Ishikawa (cell line): ENCODE measurements at regions not wholly inside any gene's neighbourhood (a gene's known extent, or its start where the extent isn't known, plus 50 kb on each side); places are given as distances from the start of the nearest gene placed in this dataset.

Source experiments
- CEBPB ChIP-seq: IDR thresholded peaks from 2 replicates; pipeline ENCODE4 v1.6.1; 2012
- CREB1 ChIP-seq: IDR thresholded peaks from 2 replicates; pipeline ENCODE4 v1.6.1; 2012; ENCODE audit warnings: low read depth
- EGR1 ChIP-seq: IDR thresholded peaks from 2 replicates; pipeline ENCODE4 v1.6.1; 2012
- EP300 ChIP-seq: IDR thresholded peaks from 2 replicates; pipeline ENCODE4 v1.6.1; 2012; ENCODE audit warnings: borderline replicate concordance
- FOXM1 ChIP-seq: IDR thresholded peaks from 2 replicates; pipeline ENCODE4 v1.6.1; 2012; ENCODE audit warnings: low read depth, borderline replicate concordance
- NFIC ChIP-seq: IDR thresholded peaks from 2 replicates; pipeline ENCODE4 v1.6.1; 2012
- RAD21 ChIP-seq: IDR thresholded peaks from 2 replicates; pipeline ENCODE4 v1.6.1; 2012; ENCODE audit warnings: low read depth
- TAF1 ChIP-seq: IDR thresholded peaks from 2 replicates; pipeline ENCODE4 v1.6.1; 2012; ENCODE audit warnings: low read depth, mild to moderate bottlenecking
- TCF12 ChIP-seq: IDR thresholded peaks from 2 replicates; pipeline ENCODE4 v1.6.1; 2012; ENCODE audit warnings: low read depth
- TEAD4 ChIP-seq: IDR thresholded peaks from 2 replicates; pipeline ENCODE4 v1.6.1; 2012
- USF1 ChIP-seq: IDR thresholded peaks from 2 replicates; pipeline ENCODE4 v1.6.1; 2012
- YY1 ChIP-seq: IDR thresholded peaks from 2 replicates; pipeline ENCODE4 v1.6.1; 2012; ENCODE audit warnings: low read depth
- ZBTB7A ChIP-seq: IDR thresholded peaks from 2 replicates; pipeline ENCODE4 v1.6.1; 2012; ENCODE audit warnings: low read depth
- TF ChIP-seq, protein P1 (sequence below): IDR thresholded peaks from 2 replicates; pipeline ENCODE4 v1.6.1; 2012
- TF ChIP-seq, protein P2 (sequence below): IDR thresholded peaks from 2 replicates; pipeline ENCODE4 v1.6.1; 2012; ENCODE audit warnings: low read depth, mild to moderate bottlenecking

DNA sequence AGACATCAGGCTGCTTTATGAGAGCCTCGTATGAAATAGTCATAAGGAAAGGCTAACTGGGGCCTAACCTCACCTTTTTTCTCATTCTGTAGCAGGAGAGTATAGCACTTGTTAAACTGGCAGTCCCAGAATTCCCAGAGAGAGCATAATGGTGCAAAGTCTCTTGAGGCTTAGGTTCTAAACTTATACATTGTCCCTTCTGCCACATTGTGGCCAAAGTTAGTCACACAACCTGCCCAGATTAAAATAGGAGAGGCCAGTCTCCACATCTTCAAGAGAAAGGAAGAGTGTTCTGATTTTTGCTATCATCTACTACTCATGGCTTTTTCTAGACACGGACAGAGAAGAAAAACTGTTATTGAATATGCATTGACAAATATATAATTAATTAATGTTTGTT, 1588.9 kb upstream of the PCDH7 start:
- TF ChIP-seq, protein P1, sequence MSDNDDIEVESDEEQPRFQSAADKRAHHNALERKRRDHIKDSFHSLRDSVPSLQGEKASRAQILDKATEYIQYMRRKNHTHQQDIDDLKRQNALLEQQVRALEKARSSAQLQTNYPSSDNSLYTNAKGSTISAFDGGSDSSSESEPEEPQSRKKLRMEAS, result no peak
- TF ChIP-seq EGR1, result no peak
- TF ChIP-seq RAD21, result no peak
- TF ChIP-seq, protein P2, sequence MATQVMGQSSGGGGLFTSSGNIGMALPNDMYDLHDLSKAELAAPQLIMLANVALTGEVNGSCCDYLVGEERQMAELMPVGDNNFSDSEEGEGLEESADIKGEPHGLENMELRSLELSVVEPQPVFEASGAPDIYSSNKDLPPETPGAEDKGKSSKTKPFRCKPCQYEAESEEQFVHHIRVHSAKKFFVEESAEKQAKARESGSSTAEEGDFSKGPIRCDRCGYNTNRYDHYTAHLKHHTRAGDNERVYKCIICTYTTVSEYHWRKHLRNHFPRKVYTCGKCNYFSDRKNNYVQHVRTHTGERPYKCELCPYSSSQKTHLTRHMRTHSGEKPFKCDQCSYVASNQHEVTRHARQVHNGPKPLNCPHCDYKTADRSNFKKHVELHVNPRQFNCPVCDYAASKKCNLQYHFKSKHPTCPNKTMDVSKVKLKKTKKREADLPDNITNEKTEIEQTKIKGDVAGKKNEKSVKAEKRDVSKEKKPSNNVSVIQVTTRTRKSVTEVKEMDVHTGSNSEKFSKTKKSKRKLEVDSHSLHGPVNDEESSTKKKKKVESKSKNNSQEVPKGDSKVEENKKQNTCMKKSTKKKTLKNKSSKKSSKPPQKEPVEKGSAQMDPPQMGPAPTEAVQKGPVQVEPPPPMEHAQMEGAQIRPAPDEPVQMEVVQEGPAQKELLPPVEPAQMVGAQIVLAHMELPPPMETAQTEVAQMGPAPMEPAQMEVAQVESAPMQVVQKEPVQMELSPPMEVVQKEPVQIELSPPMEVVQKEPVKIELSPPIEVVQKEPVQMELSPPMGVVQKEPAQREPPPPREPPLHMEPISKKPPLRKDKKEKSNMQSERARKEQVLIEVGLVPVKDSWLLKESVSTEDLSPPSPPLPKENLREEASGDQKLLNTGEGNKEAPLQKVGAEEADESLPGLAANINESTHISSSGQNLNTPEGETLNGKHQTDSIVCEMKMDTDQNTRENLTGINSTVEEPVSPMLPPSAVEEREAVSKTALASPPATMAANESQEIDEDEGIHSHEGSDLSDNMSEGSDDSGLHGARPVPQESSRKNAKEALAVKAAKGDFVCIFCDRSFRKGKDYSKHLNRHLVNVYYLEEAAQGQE, result no peak
- no peak for TF ChIP-seq CEBPB
- no peak for TF ChIP-seq EP300
- TF ChIP-seq TCF12, result no peak
- TF ChIP-seq TAF1, result no peak
- no peak for TF ChIP-seq NFIC

- TF ChIP-seq FOXM1 (no peak), YY1 (no peak), CREB1 (no peak), USF1 (no peak), ZBTB7A (no peak), EP300 (no peak), CEBPB (no peak), TAF1 (no peak), EGR1 (no peak), TEAD4 (no peak), NFIC (no peak)
- TF ChIP-seq, protein P1, result no peak
- TF ChIP-seq, protein P2, result no peak
Observed at GRCh38 chr4:29142708-29143107, 1577.5 kb upstream of the PCDH7 start.

DNA sequence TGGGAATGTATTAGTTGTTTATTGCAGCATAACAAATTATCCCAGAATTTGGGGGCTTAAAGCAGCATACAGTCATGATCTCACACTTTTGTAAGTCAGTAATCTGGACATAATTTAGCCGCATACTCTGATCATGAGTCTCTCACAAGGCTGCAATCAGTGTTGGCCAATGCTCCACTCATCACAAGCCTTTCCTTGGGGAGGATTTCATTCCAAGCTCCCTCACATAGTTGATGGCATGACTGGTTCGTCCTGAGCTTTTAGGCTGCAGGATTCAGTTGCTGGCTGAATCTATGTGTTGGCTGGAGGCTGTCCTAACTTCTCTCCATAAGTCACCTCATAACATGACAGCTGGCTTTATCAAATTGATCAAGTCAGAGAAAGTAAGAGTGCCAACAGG, 1568.6 kb upstream of the PCDH7 start:
- TF ChIP-seq EP300 (no peak), EGR1 (no peak), FOXM1 (no peak), TCF12 (no peak), TAF1 (no peak), CEBPB (no peak), NFIC (no peak)
- TF ChIP-seq, protein P1, result no peak

GRCh38 chr4:29153642-29154041, 1566.5 kb upstream of the PCDH7 start:
- TF ChIP-seq RAD21, result no peak
- no peak for TF ChIP-seq EGR1
- TF ChIP-seq CEBPB, result no peak
- TF ChIP-seq TCF12, result no peak
- TF ChIP-seq, protein P2, result no peak
- no peak for TF ChIP-seq USF1
- TF ChIP-seq YY1, result no peak
- TF ChIP-seq EP300, result no peak

DNA sequence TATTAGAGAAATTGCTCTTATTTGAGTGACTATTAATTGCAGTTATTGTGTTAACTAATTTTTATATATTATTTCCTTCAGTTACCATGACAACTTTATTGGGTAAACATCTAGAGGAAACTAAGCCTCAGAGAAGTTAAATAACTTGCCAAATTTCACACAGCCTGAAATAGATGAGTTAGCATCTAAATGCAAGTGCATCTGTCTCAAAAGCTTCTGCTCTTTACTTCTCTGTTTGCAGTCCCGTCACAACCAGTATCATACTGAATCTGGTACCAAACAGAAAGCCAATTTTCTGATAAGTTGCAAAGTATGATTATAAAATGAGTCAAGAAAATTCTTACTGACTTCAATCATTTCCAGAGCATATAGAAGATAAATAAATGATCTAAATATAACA, 1544.9 kb upstream of the PCDH7 start:
- TF ChIP-seq EGR1 (no peak), TEAD4 (no peak)
